PFSK-1 (cell line): ENCODE measurements at regions not wholly inside any gene's neighbourhood (a gene's known extent, or its start where the extent isn't known, plus 50 kb on each side); places are given as distances from the start of the nearest gene placed in this dataset.

Experiments used
- FOXP2 ChIP-seq: optimal IDR thresholded peaks from 2 replicates; pipeline ENCODE3; 2011; ENCODE audit warnings: borderline replicate concordance, control low read depth, inconsistent platforms; ENCODE audit not compliant: insufficient read depth; ENCODE audit errors: extremely low read length, extremely low read depth
- POLR2AphosphoS5 ChIP-seq: IDR thresholded peaks from 2 replicates; pipeline ENCODE4 v1.6.1; 2012; ENCODE audit warnings: low read depth, mild to moderate bottlenecking, control low read depth, low read length, moderate library complexity
- REST ChIP-seq, 2 experiments: IDR thresholded peaks; 2 replicates each; pipeline versions ENCODE4 v1.6.1 to v1.8.0; 2011 to 2012; ENCODE audit warnings: low read depth in 2 of 2, low read length in 2 of 2, control low read depth in 1 of 2, inconsistent platforms in 1 of 2, mild to moderate bottlenecking in 1 of 2, moderate library complexity in 1 of 2; ENCODE audit not compliant: insufficient read depth in 1 of 2
- SIN3A ChIP-seq: IDR thresholded peaks from 2 replicates; pipeline ENCODE4 v1.6.1; 2012; ENCODE audit warnings: mild to moderate bottlenecking, low read length, moderate library complexity, borderline replicate concordance; ENCODE audit not compliant: insufficient read depth
- TAF1 ChIP-seq: IDR thresholded peaks from 2 replicates; pipeline ENCODE4 v1.6.1; 2012; ENCODE audit warnings: low read length, control low read depth, borderline replicate concordance; ENCODE audit not compliant: insufficient read depth

- TF ChIP-seq TAF1 (no peak), POLR2AphosphoS5 (no peak), REST (IDR thresholded peaks at IDR 0.05; ENCODE audit: insufficient read depth in 1 of 2, low read depth in 2 of 2, low read length in 2 of 2) (no peak), SIN3A (no peak), FOXP2 (no peak)
Measured at GRCh38 chr4:124096290-124096689, 616.2 kb downstream of the ANKRD50 start.

GRCh38 chr4:124097447-124097846 is 615.1 kb downstream of the ANKRD50 start:
- TF ChIP-seq SIN3A: no peak
- no peak for TF ChIP-seq POLR2AphosphoS5
- no peak for TF ChIP-seq TAF1
- no peak for TF ChIP-seq REST (IDR thresholded peaks at IDR 0.05; ENCODE audit: insufficient read depth in 1 of 2, low read depth in 2 of 2, low read length in 2 of 2)
- no peak for TF ChIP-seq FOXP2

- no peak for TF ChIP-seq REST (IDR thresholded peaks at IDR 0.05; ENCODE audit: insufficient read depth in 1 of 2, low read depth in 2 of 2, low read length in 2 of 2)
- no peak for TF ChIP-seq POLR2AphosphoS5
- TF ChIP-seq FOXP2: no peak
Measured at GRCh38 chr4:124104101-124104500, 608.4 kb downstream of the ANKRD50 start.

DNA sequence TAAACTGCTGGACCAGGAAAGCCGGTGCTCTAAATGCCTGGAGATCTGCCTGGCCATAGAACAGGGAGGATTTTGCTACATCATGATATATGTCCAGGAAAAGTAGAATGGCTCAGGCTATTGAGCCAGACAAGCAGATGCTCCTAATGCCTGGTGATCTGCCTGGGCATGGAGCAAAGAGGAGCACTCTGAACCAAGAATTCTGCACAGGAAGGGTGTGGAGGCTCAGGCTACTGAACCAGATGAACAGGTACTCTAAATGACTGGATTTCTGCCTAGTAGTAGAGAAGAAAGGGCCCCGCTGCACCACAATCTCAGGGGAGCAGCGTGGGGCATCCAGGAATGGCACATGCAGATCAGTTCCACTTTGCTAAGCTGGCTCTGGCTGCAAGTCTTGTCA is 607.9 kb downstream of the ANKRD50 start:
- TF ChIP-seq REST (IDR thresholded peaks at IDR 0.05; ENCODE audit: insufficient read depth in 1 of 2, low read depth in 2 of 2, low read length in 2 of 2) (no peak), POLR2AphosphoS5 (no peak), TAF1 (no peak), FOXP2 (no peak), SIN3A (no peak)

DNA sequence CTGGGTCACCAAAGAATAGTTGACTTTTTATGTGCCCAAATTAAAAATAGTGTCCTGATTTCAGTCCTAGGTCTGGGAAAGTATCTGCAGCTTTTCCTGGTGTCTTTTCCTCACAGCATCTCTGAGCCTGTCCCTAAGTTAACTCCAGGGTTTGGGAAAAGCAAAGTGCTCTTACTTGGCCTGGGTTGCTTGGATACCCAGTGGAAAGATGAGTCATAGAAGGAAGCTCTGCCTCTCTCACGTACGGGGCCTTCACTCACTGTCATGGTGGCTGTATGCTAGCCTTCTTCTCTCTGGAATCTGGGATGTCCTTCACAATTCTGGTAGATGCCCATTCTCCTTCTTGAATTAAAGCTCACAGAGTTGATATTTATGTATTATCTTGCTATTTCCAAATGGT is 607.3 kb downstream of the ANKRD50 start:
- TF ChIP-seq SIN3A (no peak), FOXP2 (no peak), REST (IDR thresholded peaks at IDR 0.05; ENCODE audit: insufficient read depth in 1 of 2, low read depth in 2 of 2, low read length in 2 of 2) (no peak), POLR2AphosphoS5 (no peak), TAF1 (no peak)
